ENCODE measurements at regions not wholly inside any gene's neighbourhood (a gene's known extent, or its start where the extent isn't known, plus 50 kb on each side); places are given as distances from the start of the nearest gene placed in this dataset.

DNA sequence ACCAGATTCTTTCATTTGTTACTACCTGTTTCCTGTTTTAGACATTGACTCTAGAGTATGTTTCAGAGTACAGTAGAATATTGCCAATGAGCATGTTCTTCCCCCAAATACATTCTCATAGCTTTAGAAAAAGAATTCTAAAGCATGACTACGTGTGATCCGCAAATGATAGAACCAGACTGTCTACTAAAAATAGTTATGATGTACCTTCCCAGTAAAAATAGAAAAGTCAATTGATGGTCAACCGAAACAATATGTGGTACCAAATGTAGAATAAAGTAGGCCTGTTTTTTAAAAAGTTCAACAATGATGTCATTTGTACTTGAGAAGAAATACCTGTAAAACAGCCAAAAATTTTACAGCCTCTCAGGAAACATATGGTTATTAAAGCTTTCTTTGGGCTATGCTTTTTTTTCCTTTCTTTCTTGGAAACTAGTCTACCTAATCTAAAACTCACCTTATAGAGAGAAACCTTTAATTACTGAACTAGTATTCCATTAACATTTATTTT, 130.1 kb upstream of the MTHFD1L start:
- no peaks in the 10 kb centered on the region for H3K9me2 ChIP-seq (replicated peaks; ENCODE audit: insufficient read depth)
- H3K36me3 ChIP-seq (replicated peaks; ENCODE audit: insufficient read depth, low read depth) = no peaks in the 10 kb centered on the region
- WGBS (ENCODE audit: low lambda C conversion rate, missing lambda C conversion rate) = 95% methylated on average over 3 of the region's 3 CpGs
- no peaks in the 10 kb centered on the region for H3K27me3 ChIP-seq
- H3K9me3 ChIP-seq (ENCODE audit: low read depth) = no peaks in the 10 kb centered on the region
- no peak overlapping the region for H3K4me3 ChIP-seq
- no peak for DNase-seq (ENCODE audit: low spot score)
- no peaks in the 10 kb centered on the region for H4K20me1 ChIP-seq (ENCODE audit: insufficient read depth, poor library complexity, severe bottlenecking)
- no peak overlapping the region for H2AFZ ChIP-seq
- no peak overlapping the region for H3K27ac ChIP-seq
- no peaks in the 10 kb centered on the region for H3K4me1 ChIP-seq (ENCODE audit: insufficient read depth)
- H3K79me2 ChIP-seq = peaks cover 5% of the 10 kb centered on the region
- H3K4me2 ChIP-seq = no peak overlapping the region
- no peak for TF ChIP-seq EZH2 (IDR thresholded peaks at IDR 0.05; ENCODE audit: borderline replicate concordance)
- TF ChIP-seq EZH2phosphoT487 (IDR thresholded peaks at IDR 0.05; ENCODE audit: low read depth, severe bottlenecking, unreplicated experiment) = no peak
- TF ChIP-seq, protein P1, sequence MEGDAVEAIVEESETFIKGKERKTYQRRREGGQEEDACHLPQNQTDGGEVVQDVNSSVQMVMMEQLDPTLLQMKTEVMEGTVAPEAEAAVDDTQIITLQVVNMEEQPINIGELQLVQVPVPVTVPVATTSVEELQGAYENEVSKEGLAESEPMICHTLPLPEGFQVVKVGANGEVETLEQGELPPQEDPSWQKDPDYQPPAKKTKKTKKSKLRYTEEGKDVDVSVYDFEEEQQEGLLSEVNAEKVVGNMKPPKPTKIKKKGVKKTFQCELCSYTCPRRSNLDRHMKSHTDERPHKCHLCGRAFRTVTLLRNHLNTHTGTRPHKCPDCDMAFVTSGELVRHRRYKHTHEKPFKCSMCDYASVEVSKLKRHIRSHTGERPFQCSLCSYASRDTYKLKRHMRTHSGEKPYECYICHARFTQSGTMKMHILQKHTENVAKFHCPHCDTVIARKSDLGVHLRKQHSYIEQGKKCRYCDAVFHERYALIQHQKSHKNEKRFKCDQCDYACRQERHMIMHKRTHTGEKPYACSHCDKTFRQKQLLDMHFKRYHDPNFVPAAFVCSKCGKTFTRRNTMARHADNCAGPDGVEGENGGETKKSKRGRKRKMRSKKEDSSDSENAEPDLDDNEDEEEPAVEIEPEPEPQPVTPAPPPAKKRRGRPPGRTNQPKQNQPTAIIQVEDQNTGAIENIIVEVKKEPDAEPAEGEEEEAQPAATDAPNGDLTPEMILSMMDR (IDR thresholded peaks at IDR 0.05; ENCODE audit: poor library complexity) = no peak

DNA sequence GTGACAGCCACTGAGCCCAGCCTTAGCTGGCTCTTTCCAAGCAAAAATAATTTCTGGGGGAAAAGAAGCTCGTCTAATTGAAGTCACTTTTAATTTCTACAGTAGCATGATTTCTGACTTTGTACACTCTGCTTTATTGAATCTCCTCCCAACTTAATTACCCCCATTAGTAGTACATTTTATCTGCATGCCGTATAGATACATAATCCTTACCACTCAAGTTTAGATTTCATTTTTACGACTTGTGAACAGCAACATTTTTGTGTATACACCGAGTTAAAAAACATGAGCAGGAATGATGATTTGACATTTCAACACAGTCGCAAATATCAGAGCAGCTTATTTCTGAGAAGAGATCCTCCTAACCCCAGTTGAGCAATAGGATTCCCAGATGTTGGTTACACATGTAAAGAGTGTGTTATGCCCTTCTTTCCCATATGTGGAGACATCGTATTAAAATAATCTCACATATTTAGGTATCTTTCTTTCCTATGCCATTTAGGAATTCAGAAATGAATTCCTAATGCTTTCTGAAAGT, 127.3 kb upstream of the MTHFD1L start:
- H2AFZ ChIP-seq = no peak overlapping the region
- 60% methylated on average over 6 of the region's 6 CpGs for WGBS (ENCODE audit: low lambda C conversion rate, missing lambda C conversion rate)
- H3K4me1 ChIP-seq (ENCODE audit: insufficient read depth) = peaks cover 7% of the 10 kb centered on the region
- H3K4me3 ChIP-seq = no peak overlapping the region
- H3K79me2 ChIP-seq = peaks cover 5% of the 10 kb centered on the region
- H4K20me1 ChIP-seq (ENCODE audit: insufficient read depth, poor library complexity, severe bottlenecking) = no peaks in the 10 kb centered on the region
- H3K4me2 ChIP-seq = no peak overlapping the region
- H3K9me2 ChIP-seq (replicated peaks; ENCODE audit: insufficient read depth) = no peaks in the 10 kb centered on the region
- no peaks in the 10 kb centered on the region for H3K27me3 ChIP-seq
- TF ChIP-seq EZH2 (IDR thresholded peaks at IDR 0.05; ENCODE audit: borderline replicate concordance) = no peak
- TF ChIP-seq, protein P1 (IDR thresholded peaks at IDR 0.05; ENCODE audit: poor library complexity) = no peak
- TF ChIP-seq EZH2phosphoT487 (IDR thresholded peaks at IDR 0.05; ENCODE audit: low read depth, severe bottlenecking, unreplicated experiment) = no peak
- no peak for DNase-seq (ENCODE audit: low spot score)
- H3K36me3 ChIP-seq (replicated peaks; ENCODE audit: insufficient read depth, low read depth) = no peaks in the 10 kb centered on the region
- H3K9me3 ChIP-seq (ENCODE audit: low read depth) = no peaks in the 10 kb centered on the region
- no peak overlapping the region for H3K27ac ChIP-seq

DNA sequence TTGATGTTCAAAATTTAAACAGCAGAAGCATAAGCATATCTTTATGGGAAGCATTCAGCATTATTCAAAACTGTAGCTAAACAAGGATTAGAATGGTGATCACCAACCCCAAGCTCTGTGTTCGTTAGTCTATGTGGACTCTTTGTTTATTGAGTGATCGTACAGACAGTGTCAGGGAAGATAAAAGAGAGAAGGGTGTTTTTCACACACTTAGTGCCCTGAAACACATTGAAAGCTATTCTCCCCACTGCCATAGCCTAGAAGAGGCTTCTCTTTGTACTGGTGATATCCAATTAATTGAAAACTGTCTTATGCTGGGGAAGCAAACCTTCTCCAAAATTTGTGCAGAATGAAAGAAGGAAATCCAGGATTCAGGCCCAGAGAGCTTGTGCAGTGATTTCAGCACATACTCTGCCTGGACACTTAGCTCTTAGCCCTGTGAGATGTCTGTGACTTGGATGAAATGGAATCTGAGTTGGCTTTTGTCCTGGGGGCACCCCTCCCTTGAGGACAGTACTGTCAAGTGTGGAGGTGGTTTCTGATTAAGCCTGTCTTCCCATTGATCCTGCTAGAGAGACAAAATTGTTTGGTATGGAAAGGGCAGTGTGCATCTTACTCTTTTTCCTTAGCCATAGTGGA, 125.7 kb upstream of the MTHFD1L start:
- no peak overlapping the region for H3K27ac ChIP-seq
- no peaks in the 10 kb centered on the region for H3K27me3 ChIP-seq
- WGBS (ENCODE audit: low lambda C conversion rate, missing lambda C conversion rate) = 63% methylated on average over 2 of the region's 2 CpGs
- H3K4me2 ChIP-seq = no peak overlapping the region
- H3K36me3 ChIP-seq (replicated peaks; ENCODE audit: insufficient read depth, low read depth) = no peaks in the 10 kb centered on the region
- H2AFZ ChIP-seq = no peak overlapping the region
- no peak overlapping the region for H3K4me3 ChIP-seq
- peaks cover 7% of the 10 kb centered on the region for H3K4me1 ChIP-seq (ENCODE audit: insufficient read depth)
- DNase-seq (ENCODE audit: low spot score) = no peak
- H3K79me2 ChIP-seq = peaks cover 8% of the 10 kb centered on the region
- no peaks in the 10 kb centered on the region for H4K20me1 ChIP-seq (ENCODE audit: insufficient read depth, poor library complexity, severe bottlenecking)
- TF ChIP-seq EZH2phosphoT487 (IDR thresholded peaks at IDR 0.05; ENCODE audit: low read depth, severe bottlenecking, unreplicated experiment) (no peak), EZH2 (IDR thresholded peaks at IDR 0.05; ENCODE audit: borderline replicate concordance) (no peak)
- TF ChIP-seq, protein P1 (IDR thresholded peaks at IDR 0.05; ENCODE audit: poor library complexity) = no peak
- no peaks in the 10 kb centered on the region for H3K9me2 ChIP-seq (replicated peaks; ENCODE audit: insufficient read depth)
- H3K9me3 ChIP-seq (ENCODE audit: low read depth) = no peaks in the 10 kb centered on the region

All from hepatocyte (in vitro differentiated cells).